ENCODE measurements at regions not wholly inside any gene's neighbourhood (a gene's known extent, or its start where the extent isn't known, plus 50 kb on each side); places are given as distances from the start of the nearest gene placed in this dataset.

DNA sequence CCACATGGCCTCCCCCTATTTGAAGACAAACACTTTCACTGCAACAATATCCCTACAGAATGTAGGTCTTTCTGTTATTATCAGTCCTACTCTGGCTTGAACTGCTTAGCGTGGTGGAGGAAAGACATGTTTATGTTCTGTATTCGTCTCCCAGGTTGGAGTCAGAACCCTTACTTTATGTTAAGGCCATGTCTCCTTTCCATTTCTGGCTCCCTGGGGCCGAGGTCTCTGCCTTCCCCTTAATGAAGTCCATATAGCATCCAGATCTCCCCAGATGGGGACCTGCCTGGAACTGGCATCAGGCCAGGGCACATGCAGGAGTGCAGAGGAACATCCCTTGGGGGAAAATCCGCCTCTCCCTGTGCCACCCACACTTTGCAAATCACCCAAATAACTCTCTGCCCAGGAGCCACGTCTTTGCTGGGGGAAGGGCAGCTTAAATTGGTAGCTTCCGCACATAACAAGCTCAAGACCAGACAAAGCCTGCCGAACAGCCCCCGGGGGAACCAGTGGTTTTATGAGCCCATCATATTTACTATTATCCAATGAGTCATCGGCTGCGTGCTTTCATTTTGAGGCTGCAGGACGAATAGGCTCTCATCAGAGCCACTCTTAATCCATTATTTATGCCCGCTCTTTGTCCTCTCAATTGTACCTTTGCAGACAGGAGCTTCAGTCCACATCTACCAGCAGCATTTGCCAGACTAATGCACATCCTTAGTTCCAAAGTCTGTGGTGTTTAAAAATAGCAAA lies 237.0 kb downstream of the UACA start:
- no peak for TF ChIP-seq CREM (IDR thresholded peaks at IDR 0.05; ENCODE audit: low read depth)
- TF ChIP-seq MAFK (IDR thresholded peaks at IDR 0.05; ENCODE audit: low read length): no peak
- TF ChIP-seq, protein P1, sequence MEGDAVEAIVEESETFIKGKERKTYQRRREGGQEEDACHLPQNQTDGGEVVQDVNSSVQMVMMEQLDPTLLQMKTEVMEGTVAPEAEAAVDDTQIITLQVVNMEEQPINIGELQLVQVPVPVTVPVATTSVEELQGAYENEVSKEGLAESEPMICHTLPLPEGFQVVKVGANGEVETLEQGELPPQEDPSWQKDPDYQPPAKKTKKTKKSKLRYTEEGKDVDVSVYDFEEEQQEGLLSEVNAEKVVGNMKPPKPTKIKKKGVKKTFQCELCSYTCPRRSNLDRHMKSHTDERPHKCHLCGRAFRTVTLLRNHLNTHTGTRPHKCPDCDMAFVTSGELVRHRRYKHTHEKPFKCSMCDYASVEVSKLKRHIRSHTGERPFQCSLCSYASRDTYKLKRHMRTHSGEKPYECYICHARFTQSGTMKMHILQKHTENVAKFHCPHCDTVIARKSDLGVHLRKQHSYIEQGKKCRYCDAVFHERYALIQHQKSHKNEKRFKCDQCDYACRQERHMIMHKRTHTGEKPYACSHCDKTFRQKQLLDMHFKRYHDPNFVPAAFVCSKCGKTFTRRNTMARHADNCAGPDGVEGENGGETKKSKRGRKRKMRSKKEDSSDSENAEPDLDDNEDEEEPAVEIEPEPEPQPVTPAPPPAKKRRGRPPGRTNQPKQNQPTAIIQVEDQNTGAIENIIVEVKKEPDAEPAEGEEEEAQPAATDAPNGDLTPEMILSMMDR (IDR thresholded peaks at IDR 0.05 in 2 of 3, conservative IDR thresholded peaks at IDR 0.05 in 1 of 3; ENCODE audit: insufficient read depth in 2 of 3, low read depth in 1 of 3, low read length in 3 of 3): no peak
